OCI-LY1 (cell line): ENCODE measurements at regions not wholly inside any gene's neighbourhood (a gene's known extent, or its start where the extent isn't known, plus 50 kb on each side); places are given as distances from the start of the nearest gene placed in this dataset.

Source experiments
- CTCF ChIP-seq: fragments of 200-600 bp; sonication (generic), shearing (Covaris generic); IDR thresholded peaks from 2 replicates; pipeline ENCODE4 v1.5.1; 2017; ENCODE audit warnings: mild to moderate bottlenecking, antibody characterized with exemption, low read length, moderate library complexity, mixed read lengths
- EZH2 ChIP-seq: fragments of 200-600 bp; sonication (generic), shearing (Covaris generic); IDR thresholded peaks from 2 replicates; pipeline ENCODE4 v1.8.0; 2017; ENCODE audit warnings: borderline replicate concordance, mixed run types, mild to moderate bottlenecking, antibody characterized with exemption, low read length, moderate library complexity, mixed read lengths

DNA sequence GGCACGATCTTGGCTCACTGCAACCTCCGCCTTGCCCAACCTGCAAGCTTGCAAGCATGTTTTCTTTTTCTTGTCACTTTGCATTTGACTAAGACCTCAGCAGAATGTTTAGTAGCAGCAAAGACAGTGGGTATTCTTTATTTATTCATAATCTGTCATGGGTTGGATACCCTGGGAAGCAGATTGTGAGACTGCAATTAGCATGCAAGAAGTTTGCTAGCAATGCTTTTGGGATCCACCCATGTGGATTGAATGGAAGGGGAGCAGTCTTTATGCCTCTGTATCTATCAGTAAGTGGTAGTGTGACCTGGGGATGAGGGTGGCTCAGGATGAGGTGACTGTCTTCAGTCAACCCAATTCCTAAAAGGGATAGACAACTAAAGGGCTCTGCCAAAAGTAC is 166.7 kb downstream of the RAP2B start:
- no peak for TF ChIP-seq CTCF
- no peak for TF ChIP-seq EZH2
